ENCODE measurements at regions not wholly inside any gene's neighbourhood (a gene's known extent, or its start where the extent isn't known, plus 50 kb on each side); places are given as distances from the start of the nearest gene placed in this dataset.

DNA sequence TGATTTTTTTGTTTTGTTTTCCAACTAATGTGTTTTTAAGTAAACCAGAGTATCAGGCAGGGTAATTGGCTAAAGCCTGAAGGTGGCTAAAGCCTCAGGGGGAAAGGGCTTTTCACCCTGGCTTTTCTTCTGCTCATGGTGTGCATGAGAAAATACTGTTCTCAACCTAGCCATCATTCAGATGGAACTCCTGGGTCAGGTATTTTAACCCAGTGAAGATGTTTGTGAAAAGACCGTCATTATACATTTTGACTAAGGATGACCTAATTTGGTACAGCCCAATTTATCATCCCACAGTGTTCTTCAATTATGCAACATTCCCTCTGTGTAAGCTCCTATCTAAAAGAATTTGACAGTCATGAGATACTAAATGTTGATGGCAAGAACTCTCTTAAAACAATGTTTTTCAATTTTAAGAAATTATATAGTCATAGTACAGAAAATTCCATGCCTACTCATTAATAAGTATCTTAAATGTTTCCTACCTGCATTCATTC lies 209.5 kb upstream of the TARS1 start:
- FAIRE-seq: no peak
- CTCF ChIA-PET: no interaction called here
- no peak for DNase-seq (ENCODE audit: low read depth in 1 of 2, low spot score in 1 of 2)
- Histone ChIP-seq H3K27ac (no peak overlapping the region), H3K9me3 (no peaks in the 10 kb centered on the region), H3K4me2 (no peak overlapping the region), H3K4me3 (no peak overlapping the region), H3K4me1 (no peaks in the 10 kb centered on the region)
- POLR2A ChIA-PET: no interaction called here
- TF ChIP-seq RCOR1 (IDR thresholded peaks at IDR 0.05; ENCODE audit: low read depth, low read length) (no peak), SMC3 (IDR thresholded peaks at IDR 0.05) (no peak), EP300 (IDR thresholded peaks at IDR 0.05) (no peak), HEYL (CRISPR knock-in tag; IDR thresholded peaks at IDR 0.05) (no peak), NPAS2 (CRISPR knock-in tag; IDR thresholded peaks at IDR 0.05; ENCODE audit: borderline replicate concordance) (no peak), HDAC2 (IDR thresholded peaks at IDR 0.05) (no peak), FOSL2 (IDR thresholded peaks at IDR 0.05) (no peak), FOSL2 (CRISPR knock-in tag; IDR thresholded peaks at IDR 0.05) (no peak), POLR2AphosphoS2 (conservative IDR thresholded peaks at IDR 0.05; ENCODE audit: low read length) (no peak), RAD21 (conservative IDR thresholded peaks at IDR 0.05 in 1 of 2, IDR thresholded peaks at IDR 0.05 in 1 of 2) (no peak), CBX8 (IDR thresholded peaks at IDR 0.05) (no peak)
- TF ChIP-seq, protein P1, sequence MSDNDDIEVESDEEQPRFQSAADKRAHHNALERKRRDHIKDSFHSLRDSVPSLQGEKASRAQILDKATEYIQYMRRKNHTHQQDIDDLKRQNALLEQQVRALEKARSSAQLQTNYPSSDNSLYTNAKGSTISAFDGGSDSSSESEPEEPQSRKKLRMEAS (IDR thresholded peaks at IDR 0.05): no peak
- TF ChIP-seq, protein P2, sequence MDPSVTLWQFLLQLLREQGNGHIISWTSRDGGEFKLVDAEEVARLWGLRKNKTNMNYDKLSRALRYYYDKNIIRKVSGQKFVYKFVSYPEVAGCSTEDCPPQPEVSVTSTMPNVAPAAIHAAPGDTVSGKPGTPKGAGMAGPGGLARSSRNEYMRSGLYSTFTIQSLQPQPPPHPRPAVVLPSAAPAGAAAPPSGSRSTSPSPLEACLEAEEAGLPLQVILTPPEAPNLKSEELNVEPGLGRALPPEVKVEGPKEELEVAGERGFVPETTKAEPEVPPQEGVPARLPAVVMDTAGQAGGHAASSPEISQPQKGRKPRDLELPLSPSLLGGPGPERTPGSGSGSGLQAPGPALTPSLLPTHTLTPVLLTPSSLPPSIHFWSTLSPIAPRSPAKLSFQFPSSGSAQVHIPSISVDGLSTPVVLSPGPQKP (IDR thresholded peaks at IDR 0.05; ENCODE audit: low read depth, low read length): no peak
- TF ChIP-seq, protein P3, sequence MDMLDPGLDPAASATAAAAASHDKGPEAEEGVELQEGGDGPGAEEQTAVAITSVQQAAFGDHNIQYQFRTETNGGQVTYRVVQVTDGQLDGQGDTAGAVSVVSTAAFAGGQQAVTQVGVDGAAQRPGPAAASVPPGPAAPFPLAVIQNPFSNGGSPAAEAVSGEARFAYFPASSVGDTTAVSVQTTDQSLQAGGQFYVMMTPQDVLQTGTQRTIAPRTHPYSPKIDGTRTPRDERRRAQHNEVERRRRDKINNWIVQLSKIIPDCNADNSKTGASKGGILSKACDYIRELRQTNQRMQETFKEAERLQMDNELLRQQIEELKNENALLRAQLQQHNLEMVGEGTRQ (IDR thresholded peaks at IDR 0.05): no peak
- TF ChIP-seq, protein P4, sequence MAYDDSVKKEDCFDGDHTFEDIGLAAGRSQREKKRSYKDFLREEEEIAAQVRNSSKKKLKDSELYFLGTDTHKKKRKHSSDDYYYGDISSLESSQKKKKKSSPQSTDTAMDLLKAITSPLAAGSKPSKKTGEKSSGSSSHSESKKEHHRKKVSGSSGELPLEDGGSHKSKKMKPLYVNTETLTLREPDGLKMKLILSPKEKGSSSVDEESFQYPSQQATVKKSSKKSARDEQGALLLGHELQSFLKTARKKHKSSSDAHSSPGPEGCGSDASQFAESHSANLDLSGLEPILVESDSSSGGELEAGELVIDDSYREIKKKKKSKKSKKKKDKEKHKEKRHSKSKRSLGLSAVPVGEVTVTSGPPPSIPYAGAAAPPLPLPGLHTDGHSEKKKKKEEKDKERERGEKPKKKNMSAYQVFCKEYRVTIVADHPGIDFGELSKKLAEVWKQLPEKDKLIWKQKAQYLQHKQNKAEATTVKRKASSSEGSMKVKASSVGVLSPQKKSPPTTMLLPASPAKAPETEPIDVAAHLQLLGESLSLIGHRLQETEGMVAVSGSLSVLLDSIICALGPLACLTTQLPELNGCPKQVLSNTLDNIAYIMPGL (CRISPR knock-in tag; IDR thresholded peaks at IDR 0.05; ENCODE audit: borderline replicate concordance): no peak
- WGBS (ENCODE audit: missing lambda C conversion rate): 95% methylated on average over 1 of the region's 1 CpG
- no peak for ATAC-seq

DNA sequence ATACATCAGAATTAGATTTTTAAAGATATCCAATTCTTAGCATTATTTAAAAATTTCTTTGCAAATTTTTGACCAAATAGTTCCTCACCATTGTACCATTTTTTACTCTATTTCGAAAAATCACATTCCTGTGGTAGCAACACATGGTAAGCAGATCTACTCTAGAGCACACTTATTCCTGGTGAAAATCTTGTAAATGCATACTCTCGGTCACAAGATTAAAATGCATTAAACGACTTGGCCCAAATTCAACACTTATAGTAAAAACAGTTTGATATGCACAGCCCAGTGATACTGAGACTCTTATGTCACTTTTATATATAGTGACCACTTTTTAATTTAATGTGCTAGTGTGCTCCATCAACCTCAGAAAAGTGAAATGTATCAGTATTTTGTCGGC lies 208.8 kb upstream of the TARS1 start:
- TF ChIP-seq, protein P5, sequence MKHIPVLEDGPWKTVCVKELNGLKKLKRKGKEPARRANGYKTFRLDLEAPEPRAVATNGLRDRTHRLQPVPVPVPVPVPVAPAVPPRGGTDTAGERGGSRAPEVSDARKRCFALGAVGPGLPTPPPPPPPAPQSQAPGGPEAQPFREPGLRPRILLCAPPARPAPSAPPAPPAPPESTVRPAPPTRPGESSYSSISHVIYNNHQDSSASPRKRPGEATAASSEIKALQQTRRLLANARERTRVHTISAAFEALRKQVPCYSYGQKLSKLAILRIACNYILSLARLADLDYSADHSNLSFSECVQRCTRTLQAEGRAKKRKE (CRISPR knock-in tag; IDR thresholded peaks at IDR 0.05; ENCODE audit: low read depth): no peak
- no peak for TF ChIP-seq CBX8 (IDR thresholded peaks at IDR 0.05)
- Histone ChIP-seq H3K27ac (no peak overlapping the region), H3K4me1 (no peaks in the 10 kb centered on the region), H3K4me3 (no peak overlapping the region), H3K4me2 (no peak overlapping the region), H3K9me3 (no peaks in the 10 kb centered on the region)
- ChIA-PET POLR2A (no interaction called here), CTCF (no interaction called here)
- no peak for FAIRE-seq
- no peak for DNase-seq (ENCODE audit: low read depth in 1 of 2, low spot score in 1 of 2)
- 66% methylated on average over 4 of the region's 4 CpGs for WGBS (ENCODE audit: missing lambda C conversion rate)
- no peak for ATAC-seq

DNA sequence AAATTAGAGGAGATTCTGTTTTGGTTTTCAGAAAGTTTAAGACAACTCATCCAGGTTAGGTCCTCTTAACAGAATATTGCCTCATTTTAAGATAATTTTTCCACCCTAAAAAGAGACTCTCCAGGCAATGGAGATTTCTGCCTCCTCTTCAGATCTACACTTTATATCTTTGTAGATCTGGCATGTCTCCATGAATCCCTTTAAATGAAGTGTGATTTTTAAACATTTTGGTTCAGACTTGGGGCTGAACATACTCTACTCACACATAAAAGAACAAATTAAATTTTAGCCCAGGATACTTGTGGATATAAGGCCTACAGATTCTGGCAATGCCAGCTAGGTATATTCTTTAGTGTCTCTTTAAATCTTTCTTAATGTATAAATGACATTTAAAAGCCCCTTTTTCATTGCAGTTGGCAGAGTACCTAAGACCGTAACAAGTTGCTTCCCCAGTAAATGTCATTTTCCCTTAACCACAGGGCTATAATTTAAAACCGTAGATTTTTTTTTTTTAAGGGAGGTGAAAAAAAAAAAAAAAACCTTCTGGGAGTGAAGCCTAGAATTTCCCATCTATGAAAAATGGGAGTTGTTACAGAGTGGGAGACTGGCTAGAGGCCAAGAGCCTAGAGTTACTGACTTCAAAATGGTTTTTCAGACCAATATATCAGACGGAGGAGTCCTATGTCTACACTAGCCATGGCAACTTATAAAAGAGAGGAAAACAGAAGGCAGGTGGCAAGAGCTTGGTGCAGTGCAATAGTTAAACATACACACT lies 207.8 kb upstream of the TARS1 start:
- no peak overlapping the region for H3K27ac ChIP-seq
- no peak for ATAC-seq
- 88% methylated on average over 3 of the region's 3 CpGs for WGBS (ENCODE audit: missing lambda C conversion rate)

More for the DNA sequence above, 207.8 kb upstream of the TARS1 start:
- no peaks in the 10 kb centered on the region for H3K4me1 ChIP-seq
- no peaks in the 10 kb centered on the region for H3K9me3 ChIP-seq
- no peak overlapping the region for H3K4me3 ChIP-seq
- CTCF ChIA-PET: no interaction called here
- POLR2A ChIA-PET: no interaction called here
- DNase-seq (ENCODE audit: low read depth in 1 of 2, low spot score in 1 of 2): no peak
- no peak for FAIRE-seq
- no peak overlapping the region for H3K4me2 ChIP-seq
- TF ChIP-seq EHMT2 (IDR thresholded peaks at IDR 0.05; ENCODE audit: low read depth): no peak
- TF ChIP-seq, protein P6, sequence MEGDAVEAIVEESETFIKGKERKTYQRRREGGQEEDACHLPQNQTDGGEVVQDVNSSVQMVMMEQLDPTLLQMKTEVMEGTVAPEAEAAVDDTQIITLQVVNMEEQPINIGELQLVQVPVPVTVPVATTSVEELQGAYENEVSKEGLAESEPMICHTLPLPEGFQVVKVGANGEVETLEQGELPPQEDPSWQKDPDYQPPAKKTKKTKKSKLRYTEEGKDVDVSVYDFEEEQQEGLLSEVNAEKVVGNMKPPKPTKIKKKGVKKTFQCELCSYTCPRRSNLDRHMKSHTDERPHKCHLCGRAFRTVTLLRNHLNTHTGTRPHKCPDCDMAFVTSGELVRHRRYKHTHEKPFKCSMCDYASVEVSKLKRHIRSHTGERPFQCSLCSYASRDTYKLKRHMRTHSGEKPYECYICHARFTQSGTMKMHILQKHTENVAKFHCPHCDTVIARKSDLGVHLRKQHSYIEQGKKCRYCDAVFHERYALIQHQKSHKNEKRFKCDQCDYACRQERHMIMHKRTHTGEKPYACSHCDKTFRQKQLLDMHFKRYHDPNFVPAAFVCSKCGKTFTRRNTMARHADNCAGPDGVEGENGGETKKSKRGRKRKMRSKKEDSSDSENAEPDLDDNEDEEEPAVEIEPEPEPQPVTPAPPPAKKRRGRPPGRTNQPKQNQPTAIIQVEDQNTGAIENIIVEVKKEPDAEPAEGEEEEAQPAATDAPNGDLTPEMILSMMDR (IDR thresholded peaks at IDR 0.05): no peak

All from A549 (cell line).